DMS79 (cell line): ENCODE measurements at regions not wholly inside any gene's neighbourhood (a gene's known extent, or its start where the extent isn't known, plus 50 kb on each side); places are given as distances from the start of the nearest gene placed in this dataset.

Source experiments
- DNase-seq: peaks from one replicate; lab custom pipeline; 2025; lab: John Stamatoyannopoulos, UW

DNA sequence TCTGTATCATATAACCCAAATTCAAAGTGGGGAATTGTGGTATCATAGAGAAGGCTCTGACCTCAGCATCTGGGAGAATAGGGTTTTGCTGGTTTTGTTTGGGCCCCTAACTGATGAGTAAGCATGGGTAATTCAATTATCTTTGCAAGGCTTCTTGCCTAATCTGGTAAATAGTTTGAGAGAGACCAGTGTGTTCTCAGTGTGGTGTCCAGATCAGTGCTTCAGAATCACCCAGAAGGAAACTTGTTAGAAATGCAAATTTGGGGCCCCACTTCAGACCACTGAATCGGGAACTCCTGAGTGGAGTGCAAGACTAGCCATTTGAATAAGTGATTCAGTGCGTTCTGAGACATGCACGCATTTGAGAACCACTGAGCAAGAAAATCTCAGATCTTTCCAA, 282.7 kb downstream of the EPHA4 start:
- DNase-seq, result no peak

DNA sequence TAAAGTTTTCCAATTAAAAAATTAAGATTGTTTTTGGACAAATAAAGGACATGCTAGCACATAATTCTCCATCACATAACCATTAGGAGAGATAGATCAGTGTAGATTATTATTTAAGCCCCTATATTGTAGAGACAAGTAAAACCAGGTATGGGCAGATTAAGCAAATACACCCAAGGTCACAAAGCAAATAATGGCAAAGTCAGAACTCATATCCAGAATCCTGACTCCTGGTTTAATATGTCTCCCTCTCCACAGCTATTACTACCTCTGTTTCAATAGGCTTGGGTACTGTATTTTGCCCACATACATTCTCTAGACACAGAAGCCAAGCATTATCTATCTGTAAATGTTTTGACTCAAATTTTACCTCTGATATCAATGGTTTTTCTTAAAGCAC, 282.3 kb downstream of the EPHA4 start:
- no peak for DNase-seq

DNA sequence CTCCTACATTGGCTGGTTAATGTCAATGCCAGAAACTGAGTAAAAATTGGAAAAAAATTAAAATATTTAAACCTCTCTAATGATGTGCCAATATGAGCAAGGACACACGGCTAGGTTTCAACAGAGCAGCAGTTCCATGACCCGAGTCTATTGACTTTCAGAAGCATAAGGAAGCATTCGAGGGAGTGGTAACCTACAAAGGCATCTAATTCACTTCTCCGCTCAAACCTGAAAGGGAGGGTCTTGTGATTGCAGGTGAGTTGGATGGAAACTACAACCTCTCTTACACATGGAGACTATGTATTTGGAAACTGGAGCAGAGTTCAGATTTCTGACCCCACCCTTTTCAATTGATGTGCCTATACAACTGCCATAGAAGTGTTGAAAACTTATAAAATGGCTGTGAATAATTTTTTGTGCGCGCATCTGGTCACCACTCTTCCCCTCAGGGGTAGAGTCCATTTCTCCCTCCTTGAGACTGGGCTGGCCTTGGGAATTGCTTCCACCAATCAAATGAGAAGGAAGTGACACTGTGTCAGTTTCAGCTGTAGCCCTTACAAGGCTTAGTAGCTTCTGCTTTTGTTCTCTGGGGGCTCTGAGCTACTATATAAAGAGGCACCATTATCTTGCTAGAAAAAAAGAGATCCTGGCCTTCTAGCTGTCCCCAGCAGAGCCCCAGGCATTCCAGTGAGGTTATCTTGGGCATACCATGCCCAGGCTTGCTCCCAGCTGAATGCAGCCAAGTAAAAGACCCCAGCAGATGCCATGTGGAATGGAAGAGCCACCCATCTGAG, 278.0 kb downstream of the EPHA4 start:
- no peak for DNase-seq

DNA sequence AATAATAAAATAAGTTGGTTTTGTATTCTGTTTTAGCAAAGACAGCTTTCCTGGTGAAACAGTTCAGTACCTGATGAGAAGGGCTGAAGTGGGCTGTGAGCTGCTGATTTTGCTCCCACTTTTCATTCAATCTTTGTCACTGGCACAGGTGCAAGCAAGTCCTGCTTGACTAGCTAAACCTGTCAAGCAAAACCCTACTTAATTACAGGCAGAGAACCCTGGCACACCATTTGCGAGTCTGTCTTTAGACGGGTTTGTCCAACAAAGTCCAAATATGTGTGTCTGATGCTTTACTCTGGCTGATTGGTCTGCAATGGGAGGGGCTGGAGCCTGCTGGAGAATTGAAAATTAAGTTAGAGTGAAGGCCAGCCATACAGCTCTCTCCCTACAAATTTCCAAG, 267.2 kb downstream of the EPHA4 start:
- peak; percentile 45 for DNase-seq

DNA sequence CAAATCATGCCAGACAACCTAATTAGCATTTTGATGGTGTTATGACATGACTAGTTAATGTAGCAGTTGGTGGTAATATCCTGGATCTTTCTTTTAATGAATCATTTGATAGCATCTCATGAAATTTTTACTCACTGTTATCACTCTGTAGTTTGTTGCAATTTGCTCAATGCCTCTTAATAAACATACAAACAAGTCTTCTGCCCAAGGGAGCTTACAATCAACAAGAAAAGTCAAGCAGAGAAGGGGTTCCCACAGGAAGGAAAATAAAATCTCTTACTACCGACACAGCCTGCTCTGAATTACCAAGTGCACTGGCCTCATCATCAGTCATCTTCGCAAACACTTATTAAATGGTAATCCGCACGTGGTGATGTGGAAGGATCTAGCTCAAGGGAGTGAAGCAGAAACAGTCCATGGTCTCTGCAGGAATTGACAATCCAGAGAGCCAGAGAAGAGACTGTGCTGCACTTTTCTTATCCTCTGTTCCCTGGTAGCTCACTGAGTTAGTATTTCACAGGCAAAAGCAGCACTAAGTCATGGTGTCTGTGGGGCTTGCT, 263.5 kb downstream of the EPHA4 start:
- DNase-seq, result no peak

DNA sequence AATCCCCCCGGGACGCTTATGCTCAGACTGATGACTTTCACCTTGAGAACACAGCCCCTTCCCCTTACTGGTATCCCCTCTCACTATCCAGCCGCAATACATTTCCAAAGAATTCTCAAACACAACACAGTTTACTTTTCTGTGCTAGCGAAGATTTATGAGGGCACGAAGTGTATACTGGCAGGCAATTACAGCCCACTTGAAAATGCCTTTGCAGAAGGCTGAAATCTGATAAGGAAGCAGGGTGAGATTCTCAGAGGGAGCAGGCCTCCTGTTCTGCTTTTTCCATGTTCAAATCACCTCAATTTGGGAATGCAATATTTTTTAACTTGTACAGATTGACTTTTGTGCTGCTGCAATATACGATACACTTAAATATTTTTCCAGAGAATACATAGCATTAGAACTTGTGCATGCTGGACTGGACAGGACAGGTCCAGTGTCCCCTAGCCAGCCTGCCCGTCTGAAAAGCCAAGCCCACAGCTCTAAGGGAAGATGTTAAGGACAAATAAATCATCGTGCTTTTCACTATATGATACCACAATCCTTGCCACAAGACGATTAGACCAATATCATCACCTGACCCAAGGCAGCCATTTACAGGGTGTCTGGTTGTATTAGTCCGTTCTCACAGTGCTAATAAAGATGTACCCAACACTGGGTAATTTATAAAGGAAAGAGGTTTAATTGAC, 262.1 kb downstream of the EPHA4 start:
- DNase-seq, result peak; percentile 41

DNA sequence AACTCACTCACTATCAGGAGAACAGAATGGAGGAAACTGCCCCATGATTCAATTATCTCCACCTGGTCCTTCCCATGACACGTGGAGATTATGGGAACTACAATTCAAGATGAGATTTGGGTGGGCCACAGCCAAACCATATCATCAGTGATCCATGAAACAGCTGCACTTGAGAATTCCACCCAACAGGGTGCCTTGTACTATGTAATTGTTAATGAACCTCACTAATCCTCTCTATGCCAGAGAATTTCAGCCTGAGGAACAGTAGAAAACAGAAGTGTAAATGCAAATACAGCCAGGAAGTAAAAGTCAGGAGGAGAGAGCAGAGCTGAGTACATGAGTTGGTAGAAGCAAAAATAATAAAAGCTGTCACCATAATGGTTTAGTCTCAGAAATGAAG, 261.4 kb downstream of the EPHA4 start:
- no peak for DNase-seq

DNA sequence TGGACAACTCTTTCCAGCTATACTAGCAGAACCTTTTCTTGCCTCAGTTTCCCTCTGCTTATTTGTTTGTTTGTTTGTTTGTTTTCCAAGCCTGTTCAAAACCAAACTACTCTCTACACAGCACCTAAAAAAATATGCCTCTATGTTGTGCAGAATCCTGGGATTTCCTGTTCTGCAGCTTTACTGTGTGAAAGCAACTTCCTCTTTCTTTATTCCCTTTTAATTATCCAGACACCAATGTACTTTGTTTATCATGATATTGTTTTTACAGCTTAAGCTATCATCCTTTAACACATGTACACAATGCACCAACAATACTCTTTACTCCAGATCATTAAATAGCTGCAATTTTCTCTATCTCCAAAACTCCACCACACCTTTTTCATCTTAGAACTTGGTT, 259.5 kb downstream of the EPHA4 start:
- no peak for DNase-seq

DNA sequence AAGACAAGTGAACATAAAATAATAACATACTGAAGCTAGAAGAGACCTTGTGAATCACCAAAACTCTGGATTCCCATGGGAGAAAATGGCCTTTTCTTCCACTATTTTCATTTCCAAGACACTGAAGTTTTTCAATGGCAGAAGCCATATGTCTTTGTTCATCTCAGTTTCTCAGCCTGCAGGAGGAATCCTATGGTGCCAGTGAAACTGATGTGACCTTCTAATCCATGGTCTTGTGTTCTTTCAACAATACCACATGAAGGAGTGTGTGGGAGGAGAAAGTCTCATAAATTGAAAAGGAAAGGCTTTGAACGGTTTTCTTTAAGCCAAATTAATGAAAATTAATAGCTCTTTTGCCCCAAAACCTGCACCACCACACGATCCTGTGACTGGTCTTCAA, 257.3 kb downstream of the EPHA4 start:
- DNase-seq, result no peak

DNA sequence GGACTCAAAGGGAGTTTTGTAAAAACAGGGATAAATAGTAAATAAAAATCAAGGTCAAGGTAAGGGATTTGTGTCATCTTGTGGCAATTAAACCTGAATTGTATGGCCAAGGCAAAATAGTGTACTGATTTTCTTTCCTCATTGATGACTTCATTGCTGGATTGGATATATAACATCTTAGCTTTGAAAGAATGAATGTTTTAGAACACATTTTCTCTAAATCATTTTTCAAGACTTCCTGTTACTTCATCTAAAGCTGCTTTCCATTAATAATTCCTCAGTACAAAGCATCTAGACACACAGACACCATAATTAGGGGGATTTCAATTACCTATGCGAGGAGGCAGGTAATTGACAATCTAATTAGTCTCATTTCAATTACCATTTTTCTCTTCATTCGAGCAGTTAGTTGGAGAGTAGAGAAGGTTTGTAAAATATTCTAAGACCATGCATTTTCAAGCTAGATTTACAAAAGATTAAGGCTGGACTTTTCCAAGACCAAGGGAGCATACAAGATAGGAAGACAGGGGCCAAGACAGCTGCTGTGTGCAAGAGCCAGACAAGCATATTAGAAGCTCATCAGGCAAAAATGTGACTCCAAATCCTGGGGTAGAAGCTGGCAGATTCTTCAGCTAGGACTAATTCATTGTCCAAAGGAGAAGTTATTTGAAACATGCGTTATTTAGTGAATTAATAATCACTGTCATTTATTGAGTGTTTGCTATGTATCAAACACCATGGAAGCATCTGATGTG, 253.6 kb downstream of the EPHA4 start:
- no peak for DNase-seq

DNA sequence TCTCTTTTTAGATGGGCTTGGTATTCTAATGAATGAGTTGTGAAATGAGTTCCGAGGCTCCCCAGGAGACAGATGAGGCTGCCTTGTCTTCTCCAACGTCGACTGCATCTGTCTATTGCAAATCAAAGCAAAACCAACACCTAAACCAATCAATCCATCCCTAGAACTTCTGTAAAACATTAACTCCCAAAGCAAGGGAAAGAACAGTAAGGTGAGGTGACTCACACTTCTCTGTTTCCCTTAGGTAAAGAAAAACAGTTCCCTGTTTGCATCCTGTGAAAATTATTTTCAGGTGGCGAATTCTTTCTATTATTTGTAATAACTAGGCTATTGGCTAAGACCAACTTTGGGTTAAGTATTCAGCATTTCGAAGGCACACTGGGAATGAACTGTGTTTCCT, 249.4 kb downstream of the EPHA4 start:
- no peak for DNase-seq

DNA sequence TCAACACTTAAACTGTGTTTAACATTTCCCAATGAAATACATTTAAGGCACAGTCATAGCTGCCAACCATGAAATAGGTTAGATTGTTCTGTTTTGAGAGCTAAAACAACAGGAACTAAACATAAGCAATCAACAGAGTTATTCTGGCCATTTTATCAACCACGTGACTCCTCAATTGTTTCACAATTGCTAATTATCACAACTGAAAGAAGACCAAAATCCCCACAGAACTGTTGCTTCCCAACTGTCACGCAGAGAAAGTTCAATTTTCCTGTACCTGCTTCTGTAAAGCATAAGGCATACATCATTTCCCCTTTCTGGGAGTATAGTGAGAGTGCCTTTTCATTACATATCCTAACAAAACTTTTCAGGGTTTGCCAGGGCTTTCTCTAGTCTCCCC, 248.6 kb downstream of the EPHA4 start:
- DNase-seq, result no peak

DNA sequence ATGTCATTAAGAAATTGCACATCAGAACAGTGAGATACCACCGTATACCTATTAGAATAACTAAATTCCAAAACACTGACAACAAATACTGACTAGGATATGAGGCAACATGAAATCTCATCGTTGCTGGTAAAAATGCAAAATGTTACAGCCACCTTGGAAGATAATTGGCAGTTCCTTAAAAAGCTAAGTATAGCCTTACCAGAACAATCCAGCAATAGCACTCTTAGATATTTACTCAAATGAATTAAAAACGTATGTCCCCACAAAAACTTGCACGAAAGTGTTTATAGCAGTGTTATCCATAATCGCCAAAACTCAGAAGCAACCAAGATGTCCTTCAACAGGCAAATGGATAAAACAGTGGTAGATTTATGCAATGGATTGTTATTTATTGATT, 241.7 kb downstream of the EPHA4 start:
- no peak for DNase-seq

DNA sequence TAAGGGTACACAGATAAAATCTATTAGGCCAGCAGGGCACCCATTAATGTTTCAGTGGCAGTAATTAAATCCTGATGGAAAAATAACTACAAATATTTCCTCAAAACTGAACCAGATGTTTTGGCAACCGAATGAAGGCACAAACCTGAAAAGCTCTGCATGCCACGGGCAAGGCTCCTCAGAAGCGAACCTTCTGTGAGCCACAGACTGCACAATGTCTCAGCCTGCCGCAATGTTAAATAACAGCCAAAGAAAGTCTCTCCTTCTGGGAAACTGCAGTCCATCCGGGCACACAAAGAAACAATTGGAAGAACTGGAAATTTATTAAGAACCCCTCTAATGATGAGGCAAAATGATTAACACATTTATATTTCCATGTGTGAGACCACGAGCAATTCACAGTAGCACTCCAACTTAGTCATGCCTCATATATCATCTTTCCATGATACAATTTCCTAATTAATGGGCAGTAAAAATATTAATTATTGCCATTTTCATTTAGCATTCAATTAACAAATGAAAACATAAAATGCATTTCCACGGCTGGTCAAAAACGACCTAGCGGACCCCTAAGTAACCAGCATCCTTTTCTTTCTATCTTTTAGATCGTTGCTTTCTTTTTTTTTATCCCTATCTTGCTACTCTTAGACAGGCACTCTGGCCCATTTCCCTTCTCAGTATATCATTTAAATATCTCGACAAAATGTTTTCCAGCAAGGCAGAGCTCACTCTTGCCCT, 237.5 kb downstream of the EPHA4 start:
- DNase-seq, result no peak

DNA sequence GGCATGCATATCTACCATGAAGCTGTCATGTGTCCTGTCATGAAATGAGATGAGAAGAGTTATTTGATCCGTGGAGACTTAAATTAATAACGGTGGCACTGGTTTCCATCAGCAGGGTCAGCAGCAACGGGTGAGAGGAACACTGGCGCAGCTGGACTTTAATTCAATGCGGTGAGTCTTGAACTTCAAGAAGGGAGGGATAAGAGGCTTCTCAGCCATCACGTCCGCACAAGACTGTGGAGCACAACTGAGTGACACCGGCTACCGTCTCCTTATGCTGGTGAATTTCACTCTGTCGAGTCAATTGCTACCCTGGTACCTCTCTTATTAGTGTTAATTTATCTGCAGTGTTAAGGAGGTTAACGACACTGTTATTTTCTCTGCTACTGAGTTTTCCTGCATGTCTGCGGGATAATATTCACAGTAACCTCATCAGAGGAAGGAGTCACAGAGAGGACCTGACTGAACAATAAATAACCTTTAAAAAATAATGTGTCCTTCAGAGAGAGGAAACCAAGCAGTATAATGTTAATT, 236.8 kb downstream of the EPHA4 start:
- DNase-seq, result no peak

DNA sequence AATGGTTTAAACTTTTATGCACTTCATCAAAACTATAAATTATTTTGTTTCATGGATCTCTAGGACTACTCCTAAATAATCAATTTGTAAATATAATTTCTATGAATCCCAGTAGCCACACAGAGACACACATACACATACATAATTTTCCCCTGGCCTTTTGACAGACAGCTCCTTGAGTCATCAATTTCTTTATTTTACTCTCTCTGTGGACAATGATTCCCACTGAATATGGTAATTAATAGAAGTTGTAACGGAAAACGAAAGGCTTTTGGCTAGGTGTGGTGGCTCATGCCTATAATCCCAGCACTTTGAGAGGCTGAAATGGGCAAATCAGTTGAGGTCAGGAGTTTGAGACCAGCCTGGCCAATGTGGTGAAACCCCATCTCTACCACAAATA, 235.1 kb downstream of the EPHA4 start:
- no peak for DNase-seq

DNA sequence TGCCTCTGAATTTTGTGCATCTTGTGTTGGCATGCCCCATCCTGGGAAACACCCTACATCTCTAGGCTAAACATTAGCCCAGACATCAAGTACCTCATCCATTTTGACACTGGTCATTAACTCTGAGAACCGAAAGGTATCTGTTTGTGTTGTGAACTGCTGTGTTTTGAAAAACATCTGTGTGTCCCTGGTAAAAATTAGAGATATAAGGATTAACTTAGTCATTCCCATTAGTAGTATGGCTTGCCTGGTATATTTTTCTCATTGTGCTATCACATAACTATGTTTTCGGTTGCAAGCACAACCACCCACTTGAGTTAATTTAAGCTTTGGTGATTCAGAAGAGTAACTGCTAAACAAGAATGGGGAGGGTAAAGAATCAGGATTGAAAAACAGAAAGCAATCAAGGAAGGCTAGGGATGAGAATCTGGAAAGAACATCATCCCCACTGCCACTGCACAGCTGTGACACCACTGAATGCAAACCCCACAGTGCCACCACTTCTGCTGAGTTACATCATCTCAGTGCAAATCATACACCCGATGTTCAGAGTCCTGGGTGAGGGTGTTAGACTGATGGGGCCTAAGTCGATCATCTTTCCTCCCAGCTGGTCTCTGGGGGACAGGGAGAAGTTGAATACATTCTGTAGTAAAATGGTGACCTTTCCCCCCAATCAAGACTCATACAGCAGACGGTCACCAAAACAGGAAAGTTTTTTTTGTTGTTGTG, 234.0 kb downstream of the EPHA4 start:
- no peak for DNase-seq

DNA sequence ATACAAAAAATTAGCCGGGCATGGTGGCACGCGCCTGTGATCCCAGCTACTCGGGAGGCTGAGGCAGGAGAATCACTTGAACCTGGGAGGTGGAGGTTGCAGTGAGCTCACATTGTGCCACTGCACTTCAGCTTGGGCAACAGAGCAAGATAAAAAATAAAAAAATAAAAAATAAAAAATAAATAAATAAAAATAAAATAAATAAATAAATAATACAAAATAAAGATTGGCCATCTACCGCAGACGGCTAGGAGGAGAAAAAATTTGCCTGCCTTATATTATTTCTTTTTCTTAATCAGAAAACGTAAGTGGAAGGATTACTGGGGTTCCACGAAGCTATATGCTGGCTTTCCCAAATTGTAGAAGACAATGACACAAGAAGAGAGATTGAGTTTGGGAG, 229.7 kb downstream of the EPHA4 start:
- no peak for DNase-seq

DNA sequence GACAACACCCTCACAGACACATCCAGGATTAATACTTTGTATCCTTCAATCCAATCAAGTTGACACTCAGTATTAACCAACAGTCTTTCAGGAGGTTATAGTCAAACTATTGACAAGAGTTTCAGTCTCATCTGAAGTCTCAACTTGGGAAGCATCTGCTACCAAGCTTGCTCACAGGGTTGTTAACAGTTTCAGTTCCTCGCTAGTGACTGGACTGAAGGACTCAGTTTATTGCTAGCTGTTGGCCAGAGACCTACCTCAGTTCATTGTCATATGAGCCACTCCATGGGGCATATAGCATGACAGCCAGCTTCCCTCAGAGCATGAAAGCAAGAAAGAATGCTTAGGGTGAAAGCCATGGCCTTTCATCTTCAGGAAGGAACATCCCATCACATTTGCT, 228.6 kb downstream of the EPHA4 start:
- DNase-seq, result no peak

DNA sequence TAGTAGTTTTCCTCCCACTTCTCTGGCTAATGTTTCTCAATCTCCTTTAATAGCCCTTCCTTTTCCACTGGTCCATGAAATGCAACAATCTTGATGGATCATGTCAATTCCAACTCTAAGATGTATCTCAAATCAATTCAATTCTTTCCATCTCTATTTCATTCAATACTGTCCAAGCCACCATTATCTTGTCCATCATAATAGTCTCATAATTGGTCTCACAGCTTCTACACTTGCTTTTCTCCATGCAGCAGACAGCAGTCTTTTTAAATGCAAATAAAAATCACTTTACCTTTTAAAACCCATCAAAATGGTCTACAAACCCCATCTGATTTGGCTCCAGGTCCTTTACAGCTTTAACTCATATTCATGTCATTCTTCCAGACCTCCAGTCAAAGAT, 226.6 kb downstream of the EPHA4 start:
- no peak for DNase-seq

DNA sequence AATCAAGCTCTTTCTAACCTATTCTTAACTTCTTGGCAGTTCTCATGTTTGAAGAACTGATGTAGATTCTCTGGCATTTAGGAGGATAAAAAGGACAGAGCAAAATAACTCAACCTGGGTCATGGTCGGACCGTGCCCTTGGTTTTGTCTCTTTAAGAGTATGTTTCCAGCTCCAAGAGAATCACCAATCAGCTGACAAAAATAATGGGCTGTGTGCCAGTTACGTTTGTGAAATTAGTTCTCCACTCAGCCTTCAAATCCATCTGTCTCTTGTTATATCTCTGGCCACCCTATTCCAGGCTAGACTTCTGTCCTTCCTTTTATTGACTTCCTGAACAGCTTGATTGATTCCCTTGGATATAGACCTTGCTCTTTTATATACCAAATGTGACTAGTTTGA, 225.7 kb downstream of the EPHA4 start:
- DNase-seq, result no peak
